ENCODE measurements at regions not wholly inside any gene's neighbourhood (a gene's known extent, or its start where the extent isn't known, plus 50 kb on each side); places are given as distances from the start of the nearest gene placed in this dataset.

- Histone ChIP-seq H3K9me3 (no peaks in the 10 kb centered on the region), H4K20me1 (no peaks in the 10 kb centered on the region), H3K9ac (peak overlapping the region; percentile 52; the same call in 1 of the 2 replicates), H3K27ac (peak overlapping the region; percentile 63), H3K36me3 (no peaks in the 10 kb centered on the region), H3K4me2 (peak overlapping the region; percentile 85), H3K4me3 (0 out of 2 replicates have a peak overlapping the region, but pooled peaks have one; percentile 4), H3K27me3 (no peaks in the 10 kb centered on the region), H3K4me1 (peaks cover 90% of the 10 kb centered on the region)
- no peak for TF ChIP-seq Cebpa-rat (IDR thresholded peaks at IDR 0.05)
Observed at GRCh38 chr1:25028907-25029599, 99.0 kb upstream of the RUNX3 start.

GRCh38 chr1:25028587-25028906 lies 98.5 kb upstream of the RUNX3 start:
- no peak overlapping the region for H3K4me3 ChIP-seq
- H3K9ac ChIP-seq = peak overlapping the region; percentile 52; the same call in 1 of the 2 replicates
- peak overlapping the region; percentile 85 for H3K4me2 ChIP-seq
- H3K9me3 ChIP-seq = no peaks in the 10 kb centered on the region
- TF ChIP-seq Cebpa-rat (IDR thresholded peaks at IDR 0.05) = no peak
- no peaks in the 10 kb centered on the region for H3K27me3 ChIP-seq
- no peaks in the 10 kb centered on the region for H3K36me3 ChIP-seq
- peak overlapping the region; percentile 63 for H3K27ac ChIP-seq
- peaks cover 90% of the 10 kb centered on the region for H3K4me1 ChIP-seq
- no peaks in the 10 kb centered on the region for H4K20me1 ChIP-seq

DNA sequence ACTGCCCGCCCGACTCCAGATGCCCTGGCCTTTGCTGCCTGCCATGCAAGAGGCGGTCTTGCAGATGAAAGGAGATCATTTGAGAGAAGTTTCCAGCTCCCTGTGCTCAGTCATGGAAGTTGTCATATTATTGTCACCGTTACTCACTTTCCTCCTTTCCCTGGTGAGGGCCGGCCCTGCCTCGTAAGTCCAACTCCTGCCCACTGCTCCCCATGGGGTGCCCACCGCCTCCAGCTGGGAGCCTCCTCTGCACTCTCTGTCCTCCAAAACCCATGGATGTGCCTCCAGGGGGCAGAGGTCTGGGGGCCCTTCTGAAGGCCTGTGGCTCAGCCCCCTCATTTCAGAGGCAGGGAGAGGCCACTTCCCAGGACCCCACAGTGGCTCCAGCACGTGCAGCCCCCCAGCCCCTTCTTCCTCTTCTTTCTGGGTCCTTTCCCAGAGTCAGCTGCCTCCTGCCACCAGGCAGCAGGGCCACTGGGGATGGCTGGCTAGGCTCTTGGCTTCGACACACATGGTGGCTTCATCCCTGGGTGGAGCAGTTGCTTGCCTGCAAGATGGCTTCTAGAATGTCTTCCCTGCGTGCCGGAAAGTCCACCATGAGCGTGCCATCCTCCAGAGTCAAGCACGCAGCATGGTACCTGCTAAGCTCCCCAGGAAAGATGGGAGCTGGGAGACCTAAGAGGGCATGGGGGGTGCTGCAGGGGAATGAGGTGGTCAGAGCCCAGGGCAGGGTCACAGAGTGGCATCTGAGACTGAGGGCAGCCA lies 97.9 kb upstream of the RUNX3 start:
- H3K4me3 ChIP-seq = no peak overlapping the region
- H4K20me1 ChIP-seq = no peaks in the 10 kb centered on the region
- H3K36me3 ChIP-seq = no peaks in the 10 kb centered on the region
- no peaks in the 10 kb centered on the region for H3K27me3 ChIP-seq
- peak overlapping the region; percentile 85 for H3K4me2 ChIP-seq
- peak overlapping the region; percentile 63 for H3K27ac ChIP-seq
- no peak for TF ChIP-seq Cebpa-rat (IDR thresholded peaks at IDR 0.05)
- H3K9ac ChIP-seq = peak overlapping the region; percentile 52; the same call in 1 of the 2 replicates
- no peaks in the 10 kb centered on the region for H3K9me3 ChIP-seq
- H3K4me1 ChIP-seq = peaks cover 90% of the 10 kb centered on the region

DNA sequence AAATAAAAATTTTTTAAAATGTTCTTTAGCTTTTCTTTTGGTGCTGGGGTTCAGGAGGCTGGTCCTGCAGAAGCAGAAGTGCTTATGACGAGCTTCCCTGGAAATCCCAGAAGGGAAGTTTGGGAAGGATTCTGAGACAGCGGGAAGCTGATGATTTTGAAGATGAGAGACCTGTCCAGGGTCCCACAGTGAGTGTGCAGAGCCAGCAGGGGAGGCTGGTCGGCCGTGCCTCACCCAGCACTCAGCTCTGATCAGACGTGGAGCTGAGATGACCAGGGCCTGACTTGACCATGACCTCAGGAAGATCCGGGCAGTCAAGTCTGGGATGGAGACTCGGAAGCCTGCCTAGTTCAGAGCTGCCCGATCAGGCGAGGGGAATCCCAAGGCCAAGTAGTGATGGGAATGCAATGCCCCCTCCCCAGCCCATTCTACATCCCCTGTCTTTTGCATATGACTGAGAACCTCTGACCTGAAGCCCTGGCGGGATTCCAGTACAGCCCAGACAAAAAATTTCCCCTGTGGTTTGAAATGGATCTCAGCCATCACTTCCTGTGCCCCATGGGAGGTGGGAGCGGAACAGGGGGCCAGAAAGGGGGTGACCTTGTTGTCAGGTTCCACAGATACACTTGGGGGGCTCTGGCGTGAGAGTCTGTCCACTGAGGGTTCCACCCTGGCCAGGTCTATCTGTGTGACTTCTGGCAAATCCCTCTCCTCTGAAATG lies 96.8 kb upstream of the RUNX3 start:
- Histone ChIP-seq H3K9me3 (no peaks in the 10 kb centered on the region), H3K27me3 (no peaks in the 10 kb centered on the region), H3K4me3 (no peak overlapping the region), H3K9ac (0 out of 2 replicates have a peak overlapping the region, but pooled peaks have one; percentile 7), H3K4me1 (peaks cover 89% of the 10 kb centered on the region), H3K4me2 (peak overlapping the region; percentile 85), H3K27ac (peak overlapping the region; percentile 21; the same call in 1 of the 2 replicates), H3K36me3 (no peaks in the 10 kb centered on the region), H4K20me1 (no peaks in the 10 kb centered on the region)
- TF ChIP-seq Cebpa-rat (IDR thresholded peaks at IDR 0.05) = no peak

DNA sequence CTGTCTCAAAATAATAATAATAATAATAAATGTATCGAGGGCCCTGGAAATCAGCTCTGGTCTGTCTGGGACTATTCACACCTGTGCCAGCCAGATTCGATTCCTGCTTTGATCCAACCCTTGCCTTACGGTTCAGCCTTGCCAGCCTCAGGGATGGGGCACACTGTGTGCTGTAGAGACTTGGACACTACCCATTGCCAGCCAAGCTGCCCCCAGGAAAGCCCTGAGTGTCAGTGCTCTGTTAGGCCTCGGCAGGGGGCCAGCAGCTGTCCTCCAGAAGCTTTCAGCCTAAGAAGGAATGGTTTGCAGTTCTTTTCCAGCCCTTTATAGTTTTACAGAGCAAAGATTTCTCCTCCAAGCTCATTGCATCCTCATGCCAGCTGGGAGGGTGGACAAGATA lies 96.2 kb upstream of the RUNX3 start:
- H3K4me1 ChIP-seq = peaks cover 89% of the 10 kb centered on the region
- H3K9ac ChIP-seq = no peak overlapping the region
- H3K4me2 ChIP-seq = peak overlapping the region; percentile 85
- no peak overlapping the region for H3K4me3 ChIP-seq
- H4K20me1 ChIP-seq = no peaks in the 10 kb centered on the region
- H3K27me3 ChIP-seq = no peaks in the 10 kb centered on the region
- H3K27ac ChIP-seq = 0 out of 2 replicates have a peak overlapping the region, but pooled peaks have one; percentile 14
- H3K9me3 ChIP-seq = no peaks in the 10 kb centered on the region
- no peak for TF ChIP-seq Cebpa-rat (IDR thresholded peaks at IDR 0.05)
- H3K36me3 ChIP-seq = no peaks in the 10 kb centered on the region

GRCh38 chr1:25024615-25025350 lies 94.7 kb upstream of the RUNX3 start:
- TF ChIP-seq Cebpa-rat (IDR thresholded peaks at IDR 0.05) = no peak
- Histone ChIP-seq H3K36me3 (no peaks in the 10 kb centered on the region), H3K4me3 (no peak overlapping the region), H3K9ac (no peak overlapping the region), H3K4me2 (peak overlapping the region; percentile 89), H3K27ac (peak overlapping the region; percentile 24; the same call in 1 of the 2 replicates), H3K4me1 (peaks cover 94% of the 10 kb centered on the region), H3K9me3 (no peaks in the 10 kb centered on the region), H3K27me3 (no peaks in the 10 kb centered on the region), H4K20me1 (no peaks in the 10 kb centered on the region)

DNA sequence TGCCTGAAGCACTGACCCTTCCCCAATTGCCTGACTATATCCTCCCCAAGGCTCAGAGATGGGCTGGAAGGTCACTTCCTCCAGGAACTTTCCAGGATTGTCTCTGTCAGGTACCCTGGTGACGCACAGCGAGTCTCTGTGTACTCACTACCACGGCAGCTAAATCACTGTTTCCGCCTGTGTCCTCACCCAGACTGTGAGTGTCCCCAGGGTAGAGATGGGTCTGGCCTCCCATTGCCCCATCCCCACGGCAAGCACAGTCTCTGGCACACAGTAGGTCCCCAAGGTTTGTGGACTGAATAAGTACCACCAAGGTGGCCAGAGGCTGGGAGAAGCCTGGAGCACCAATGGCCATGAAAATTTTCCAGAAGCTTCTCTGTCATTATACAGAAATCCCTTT lies 93.8 kb upstream of the RUNX3 start:
- Histone ChIP-seq H3K36me3 (no peaks in the 10 kb centered on the region), H3K27me3 (no peaks in the 10 kb centered on the region), H3K27ac (peak overlapping the region; percentile 20), H3K9me3 (no peaks in the 10 kb centered on the region), H3K4me1 (peaks cover 94% of the 10 kb centered on the region), H3K4me2 (peak overlapping the region; percentile 89), H3K9ac (no peak overlapping the region), H3K4me3 (no peak overlapping the region), H4K20me1 (no peaks in the 10 kb centered on the region)
- no peak for TF ChIP-seq Cebpa-rat (IDR thresholded peaks at IDR 0.05)

- Histone ChIP-seq H4K20me1 (no peaks in the 10 kb centered on the region), H3K4me3 (no peak overlapping the region), H3K36me3 (no peaks in the 10 kb centered on the region), H3K4me2 (peak overlapping the region; percentile 89), H3K4me1 (peaks cover 94% of the 10 kb centered on the region), H3K27me3 (no peaks in the 10 kb centered on the region), H3K27ac (peak overlapping the region; percentile 77), H3K9me3 (no peaks in the 10 kb centered on the region), H3K9ac (peak overlapping the region; percentile 51; the same call in 1 of the 2 replicates)
- no peak for TF ChIP-seq Cebpa-rat (IDR thresholded peaks at IDR 0.05)
Observed at GRCh38 chr1:25023190-25023578, 93.1 kb upstream of the RUNX3 start.

All from BLaER1 (cell line).